GM19452 (cell line): ENCODE measurements at regions not wholly inside any gene's neighbourhood (a gene's known extent, or its start where the extent isn't known, plus 50 kb on each side); places are given as distances from the start of the nearest gene placed in this dataset.

Experiments used
- ATAC-seq: cut with Tn5 transposase; IDR thresholded peaks from one replicate; pipeline ENCODE4 v1.9.1; 2021; ENCODE audit not compliant: unreplicated experiment

DNA sequence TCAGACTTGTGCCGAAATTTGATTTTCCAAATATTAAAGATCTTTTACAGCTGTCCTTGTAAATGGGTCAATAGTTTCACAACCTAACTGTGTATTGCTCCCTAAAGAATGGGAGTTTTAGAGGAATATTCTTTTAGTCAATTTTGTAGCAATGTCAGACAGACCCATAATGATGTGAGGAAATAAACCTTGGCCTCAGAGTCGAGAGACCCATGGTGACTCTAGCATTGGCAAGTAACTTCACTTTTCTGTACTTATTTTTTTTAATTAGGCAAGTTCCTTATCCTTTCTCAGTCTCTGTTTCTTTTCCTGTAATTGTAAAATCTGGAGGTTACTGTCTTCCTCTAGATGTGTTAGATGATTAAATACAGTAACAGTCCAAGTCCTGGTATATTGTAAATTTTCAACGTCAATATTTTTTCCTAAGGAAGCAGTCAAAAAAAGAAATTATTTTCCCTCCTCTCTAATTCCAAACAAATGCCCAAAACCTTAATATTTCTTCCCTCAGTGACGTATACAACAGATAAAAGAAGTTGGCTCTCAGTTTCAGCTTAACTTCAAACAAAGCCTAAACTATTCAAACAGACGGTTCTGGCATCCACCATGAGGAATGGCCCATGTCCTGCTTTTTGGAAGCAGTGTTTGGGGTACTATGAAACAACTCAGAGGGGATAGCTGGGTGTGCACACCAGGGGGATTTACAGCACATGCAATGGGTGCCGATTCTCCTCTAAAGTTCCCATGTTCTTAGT lies 466.7 kb downstream of the TNS1 start:
- no peak for ATAC-seq

DNA sequence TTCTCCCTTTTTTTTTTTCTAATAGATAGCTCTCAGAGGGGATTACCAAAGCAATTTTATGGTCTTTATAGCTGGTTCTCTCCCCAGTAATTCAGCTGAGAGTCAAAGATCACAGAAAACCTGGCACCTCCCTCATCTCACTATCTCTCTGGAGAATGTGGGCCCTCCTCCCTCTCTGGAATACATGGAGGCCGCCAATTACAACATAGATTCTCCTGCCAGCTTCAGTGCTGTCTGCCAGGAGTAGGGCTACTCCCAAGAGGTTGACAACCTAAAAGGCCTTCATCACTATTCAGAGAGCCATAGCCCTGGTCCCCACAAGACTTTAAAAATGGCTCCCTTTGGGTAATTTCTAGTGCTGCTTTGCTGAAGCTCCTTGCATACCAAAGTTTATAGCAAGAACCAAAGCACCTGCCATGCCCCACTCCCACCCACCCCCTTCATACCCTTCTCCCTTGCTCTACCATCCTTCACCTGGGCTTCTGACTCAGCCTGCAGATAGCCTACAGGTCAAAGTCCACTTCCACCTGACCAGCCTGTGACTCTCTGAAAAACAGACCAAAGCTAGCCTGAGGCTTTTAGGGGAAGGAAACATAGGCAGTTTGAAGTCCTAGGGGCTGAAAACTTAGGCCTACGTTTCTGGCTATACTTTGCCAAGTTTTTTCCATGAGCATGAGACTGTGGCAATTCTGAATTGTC lies 472.3 kb downstream of the TNS1 start:
- no peak for ATAC-seq

DNA sequence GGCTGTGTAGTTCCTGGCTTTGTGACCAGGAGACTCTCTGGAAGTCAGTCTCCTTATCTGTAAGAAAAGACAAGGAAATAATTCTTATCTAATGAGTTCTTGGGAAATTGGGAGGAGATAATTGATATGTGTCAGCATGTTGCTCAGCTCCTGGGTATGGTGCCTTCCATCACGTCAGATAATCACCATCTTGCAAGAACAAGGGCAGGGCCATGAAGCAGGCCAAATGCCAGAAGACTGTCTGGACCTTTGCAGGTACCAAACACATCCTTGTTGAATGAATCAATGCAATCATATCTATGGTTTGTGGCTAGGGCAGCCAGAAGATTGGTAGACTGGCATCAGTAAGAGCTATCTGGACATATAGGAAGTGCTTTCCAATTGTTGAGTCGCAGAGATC lies 473.5 kb downstream of the TNS1 start:
- no peak for ATAC-seq

DNA sequence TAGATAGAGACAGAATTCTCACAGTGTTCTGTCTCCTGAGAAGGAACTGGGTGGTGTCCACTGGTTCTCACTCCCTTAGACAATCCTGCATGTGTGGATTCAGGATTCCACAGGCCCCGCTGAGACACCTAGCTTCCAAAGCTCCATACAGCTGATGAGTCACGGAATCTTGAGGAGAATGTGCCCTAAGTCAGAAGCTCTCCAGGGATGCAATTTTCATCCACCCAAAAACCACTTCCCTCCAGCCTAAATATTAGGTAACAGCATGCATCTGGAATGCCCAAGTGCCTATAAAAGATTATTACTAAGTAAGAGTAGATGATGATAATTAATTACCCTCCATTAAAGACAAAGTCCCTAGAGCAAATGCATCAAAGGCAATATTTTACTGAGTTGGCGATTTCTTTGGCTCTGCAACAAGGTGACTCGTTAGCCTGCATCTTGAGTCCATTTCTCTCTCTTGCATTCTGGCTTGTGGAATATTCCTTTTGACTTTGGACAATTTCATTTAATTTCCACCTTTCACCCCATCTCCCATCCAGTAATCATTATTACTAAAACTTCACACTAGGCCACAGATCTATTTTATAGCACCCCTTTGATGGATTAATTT lies 475.1 kb downstream of the TNS1 start:
- ATAC-seq, result no peak

DNA sequence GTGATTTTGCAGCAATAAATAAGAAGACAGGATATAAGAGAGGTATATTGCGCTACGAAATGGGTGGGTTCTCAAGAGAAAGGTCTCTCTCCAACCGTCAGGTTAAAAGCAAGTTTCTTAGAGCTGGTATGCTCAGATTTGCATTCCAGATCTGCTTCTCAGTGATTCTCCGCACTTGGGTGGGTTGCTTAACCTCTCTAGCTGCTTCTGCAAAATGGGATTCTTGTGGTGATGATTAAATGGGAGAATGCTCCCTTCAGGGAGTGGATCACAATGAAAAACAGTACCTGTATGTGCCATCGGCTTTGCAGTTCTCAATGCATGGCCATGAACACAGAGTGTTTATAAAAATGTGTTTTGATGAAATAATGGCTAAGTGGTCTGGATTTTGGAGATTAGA lies 477.7 kb downstream of the TNS1 start:
- ATAC-seq, result no peak

DNA sequence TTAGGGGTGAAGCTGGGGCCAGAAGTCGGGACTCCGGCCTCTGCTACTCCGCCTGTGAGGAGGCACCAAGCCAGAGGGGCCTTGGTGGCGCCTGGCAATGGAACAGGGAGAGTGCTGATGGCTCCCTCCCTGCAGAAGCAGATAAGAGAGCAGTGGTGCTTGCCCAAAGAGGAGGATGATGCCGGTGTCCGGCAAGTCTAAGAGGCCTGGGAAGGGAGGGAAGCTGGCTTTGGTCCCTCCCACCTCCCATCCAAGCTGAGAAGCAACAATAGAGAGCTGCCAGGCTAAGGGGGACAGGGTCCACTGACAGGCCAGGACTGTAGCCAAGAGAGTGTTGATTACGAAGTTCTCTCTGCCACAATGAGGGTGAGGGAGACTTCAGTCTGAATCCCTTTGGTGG lies 479.5 kb downstream of the TNS1 start:
- ATAC-seq, result no peak

DNA sequence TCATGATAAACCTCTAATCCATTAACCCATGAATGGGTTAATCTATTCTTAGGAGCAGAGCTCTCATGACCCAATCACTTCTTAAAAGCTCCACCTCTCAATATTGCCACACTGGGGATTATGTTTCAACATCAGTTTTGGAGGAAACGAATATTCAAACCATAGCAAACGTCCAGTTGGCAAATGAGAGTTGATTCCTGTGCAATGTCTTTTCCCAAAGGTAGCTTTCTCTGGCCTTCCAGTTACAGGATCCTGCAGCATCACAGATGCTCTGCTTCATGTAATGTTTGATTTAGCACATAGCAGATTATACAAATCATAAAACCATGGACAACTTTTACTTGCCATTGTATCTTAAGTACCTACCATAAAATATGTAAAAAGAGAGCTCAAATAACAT lies 481.0 kb downstream of the TNS1 start:
- no peak for ATAC-seq

DNA sequence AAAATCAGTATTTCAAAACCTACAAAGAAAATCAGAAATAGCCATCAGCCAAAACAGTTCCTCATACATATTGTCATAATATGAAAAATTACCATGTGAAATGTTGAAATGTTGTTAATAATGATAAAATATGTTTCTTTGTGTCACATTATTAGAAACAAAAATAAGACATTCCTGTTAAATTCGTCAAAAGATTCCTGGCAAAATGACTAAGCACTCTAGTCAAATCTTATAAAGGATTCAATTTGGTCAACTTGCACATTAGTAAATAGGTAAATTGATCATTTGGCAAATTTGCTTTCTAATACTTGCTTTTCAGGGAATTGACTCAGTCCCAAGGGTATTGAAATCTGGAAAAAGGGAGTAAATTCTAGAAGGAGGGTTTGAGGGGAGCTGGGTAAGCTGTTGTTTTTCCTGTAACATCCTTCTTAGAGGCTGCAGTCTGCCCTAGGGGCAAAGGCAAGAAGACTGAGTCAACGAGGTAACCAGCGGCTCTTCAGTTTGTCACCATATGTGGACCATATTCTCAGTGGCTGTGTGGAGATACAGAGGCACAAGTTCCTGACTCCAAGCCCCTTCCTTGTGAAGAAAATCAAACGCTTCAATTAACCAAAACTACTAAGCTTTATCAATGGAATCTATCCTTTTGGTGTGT lies 482.3 kb downstream of the TNS1 start:
- no peak for ATAC-seq

DNA sequence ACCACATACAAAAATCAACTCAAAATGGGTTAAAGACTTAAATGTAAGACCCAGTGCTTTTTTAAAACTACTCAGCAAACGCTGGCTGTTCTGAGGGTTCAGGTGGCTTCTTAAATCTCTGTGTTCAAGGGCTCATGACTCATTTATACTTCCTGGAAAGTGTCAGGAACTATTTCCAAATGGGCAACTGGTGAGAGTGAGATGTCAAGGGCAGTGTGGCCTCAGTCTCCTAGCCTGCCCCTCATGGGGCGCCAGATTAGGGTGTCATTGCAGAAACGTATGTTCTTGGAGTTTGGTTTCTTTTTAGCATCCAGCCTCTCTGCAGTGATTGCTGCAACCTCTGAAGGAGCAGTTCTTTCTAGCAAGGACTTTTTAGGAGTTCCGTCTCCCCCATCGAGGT lies 485.4 kb downstream of the TNS1 start:
- no peak for ATAC-seq

DNA sequence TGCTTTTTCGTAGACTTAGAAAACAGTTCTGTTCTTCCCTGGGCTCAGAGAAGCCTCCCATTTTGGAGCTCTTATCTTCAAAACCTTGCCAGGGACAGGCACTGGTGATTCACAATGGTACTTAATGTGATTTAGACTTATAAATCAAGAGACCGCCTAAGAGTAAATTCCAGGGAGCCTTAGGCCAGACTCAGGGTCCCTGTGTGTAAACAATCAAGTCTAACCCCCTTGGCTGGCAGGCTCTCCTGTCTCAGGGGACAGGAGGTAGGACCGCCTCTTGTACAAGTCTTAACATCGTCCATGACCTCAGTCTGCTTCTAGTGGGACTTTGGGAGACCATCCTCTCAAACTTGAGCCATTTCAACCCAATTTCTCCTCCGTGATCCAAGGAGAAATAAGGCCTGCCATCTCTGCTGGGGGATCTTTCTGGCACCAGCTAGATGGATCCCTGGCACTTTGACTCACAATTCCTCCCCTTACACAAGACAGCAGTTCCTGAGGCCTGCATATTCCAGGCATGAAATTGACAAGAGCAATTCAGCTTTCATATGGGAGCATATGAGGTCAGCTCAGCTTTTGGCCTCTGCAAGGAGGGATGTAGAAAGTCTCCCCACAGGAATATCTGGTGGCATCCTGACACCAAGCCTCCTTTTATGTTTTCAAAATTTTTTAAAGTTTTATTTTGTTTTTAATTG lies 487.0 kb downstream of the TNS1 start:
- no peak for ATAC-seq

DNA sequence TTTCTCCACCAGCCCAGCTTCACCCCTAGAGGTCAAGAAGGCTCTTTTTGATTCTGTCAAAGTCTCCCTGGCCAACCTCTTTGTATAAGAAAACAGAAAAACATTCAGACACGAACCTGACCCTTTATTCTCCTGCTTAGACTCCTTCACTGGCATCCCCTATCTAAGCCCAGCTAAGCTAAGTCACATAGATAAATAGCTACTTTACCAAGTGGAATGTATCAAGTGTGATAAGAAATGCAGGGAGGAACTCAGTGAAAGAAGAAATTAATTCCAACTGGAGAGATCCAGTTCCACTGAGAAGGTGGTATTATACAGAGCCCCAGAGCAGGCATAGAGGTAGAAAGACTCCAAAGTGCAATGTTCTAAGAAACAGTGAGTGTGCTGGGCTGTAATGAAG lies 489.5 kb downstream of the TNS1 start:
- ATAC-seq, result no peak

DNA sequence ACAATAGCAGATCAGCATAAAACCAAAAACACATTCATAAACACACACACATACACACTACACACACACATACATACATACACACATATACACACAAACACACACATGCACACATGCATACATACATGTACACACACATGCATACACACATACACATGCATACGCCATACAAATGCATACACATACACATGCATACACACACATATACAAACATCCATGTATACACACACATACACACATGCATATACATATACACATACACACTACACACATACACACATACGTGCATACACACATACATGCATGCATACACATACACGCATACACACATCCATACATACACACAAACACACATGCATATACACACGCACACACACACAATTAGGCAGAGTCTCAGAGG lies 490.1 kb downstream of the TNS1 start:
- no peak for ATAC-seq

DNA sequence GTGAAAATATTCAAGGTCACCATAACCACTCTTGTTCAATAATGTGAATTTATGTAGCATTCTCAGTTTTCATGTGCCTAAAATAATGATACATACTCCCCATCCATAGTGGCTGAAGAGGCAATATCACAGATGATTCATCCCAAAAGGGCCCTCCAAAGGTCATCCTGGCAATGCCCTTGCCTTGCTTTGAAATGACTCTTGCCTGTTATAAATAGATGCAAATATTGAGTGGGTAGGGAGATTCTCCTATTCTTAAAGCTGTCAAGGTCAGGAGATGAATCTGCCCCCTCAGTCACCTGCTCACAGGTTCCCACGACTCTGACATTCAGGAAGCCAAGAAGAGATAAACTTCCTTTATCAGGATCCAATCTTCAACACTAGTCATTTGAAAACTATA lies 490.5 kb downstream of the TNS1 start:
- ATAC-seq, result no peak

DNA sequence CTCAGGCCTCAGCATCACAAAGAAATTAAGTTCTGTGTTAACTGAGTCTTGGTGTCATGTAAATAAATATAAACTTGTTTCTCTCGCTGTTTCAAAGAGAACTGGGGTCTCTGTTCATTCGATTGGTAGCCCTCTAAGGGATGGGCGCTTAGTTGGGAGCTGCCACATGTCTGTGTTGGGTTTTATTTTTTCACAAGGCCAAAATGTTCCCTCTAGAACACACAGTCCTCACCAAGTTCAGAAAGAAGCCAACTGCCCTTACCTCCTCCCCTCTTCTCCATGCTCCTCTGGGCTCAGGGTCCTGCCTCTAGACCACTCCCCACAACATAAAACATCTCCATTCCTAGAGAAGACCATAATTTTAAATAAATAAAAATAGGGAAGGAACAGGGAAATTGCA lies 490.9 kb downstream of the TNS1 start:
- no peak for ATAC-seq

DNA sequence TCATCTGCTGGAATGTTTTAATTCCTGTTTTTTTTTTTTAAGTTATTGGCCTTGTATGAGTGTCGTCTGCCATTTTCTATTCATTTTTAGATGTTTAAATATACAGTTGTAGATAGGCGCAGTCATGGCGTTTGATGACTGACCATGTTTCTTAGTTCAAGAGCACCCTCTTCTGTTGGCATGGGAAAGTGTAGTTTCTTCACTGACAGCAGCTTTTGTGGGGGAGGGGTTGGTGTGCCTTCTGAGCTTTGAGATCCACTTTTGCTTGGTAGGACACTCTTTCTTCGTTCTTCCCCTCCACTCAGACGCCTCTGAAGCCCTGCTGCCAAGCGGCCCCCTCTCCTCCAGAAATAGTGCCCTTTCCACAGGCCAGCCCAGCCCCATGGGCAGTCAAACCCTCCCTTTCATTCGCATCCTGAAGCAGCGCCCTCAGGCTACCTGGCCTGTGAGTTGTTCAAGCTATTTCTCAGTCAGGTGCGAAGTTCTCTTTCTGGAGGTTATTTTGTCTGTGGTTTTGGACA lies 492.0 kb downstream of the TNS1 start:
- no peak for ATAC-seq

DNA sequence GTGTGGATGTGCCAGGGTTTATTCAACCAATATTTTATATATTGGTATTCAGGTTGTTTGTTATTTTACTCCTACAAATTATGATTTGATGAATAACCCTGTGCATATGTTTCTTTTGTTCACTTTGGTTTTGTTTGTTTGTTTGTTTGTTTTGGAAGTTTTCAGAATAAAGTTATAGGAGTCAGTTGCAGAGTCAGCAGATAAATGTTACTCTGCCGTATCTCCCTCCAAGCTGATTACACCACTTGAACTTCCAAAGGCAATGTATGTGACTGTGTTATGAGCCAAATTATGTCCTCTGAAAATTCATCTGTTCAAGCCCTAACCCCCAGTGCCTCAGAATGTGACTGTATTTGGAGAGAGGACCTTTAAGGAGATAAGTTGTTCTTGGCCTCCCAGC lies 497.5 kb downstream of the TNS1 start:
- no peak for ATAC-seq

DNA sequence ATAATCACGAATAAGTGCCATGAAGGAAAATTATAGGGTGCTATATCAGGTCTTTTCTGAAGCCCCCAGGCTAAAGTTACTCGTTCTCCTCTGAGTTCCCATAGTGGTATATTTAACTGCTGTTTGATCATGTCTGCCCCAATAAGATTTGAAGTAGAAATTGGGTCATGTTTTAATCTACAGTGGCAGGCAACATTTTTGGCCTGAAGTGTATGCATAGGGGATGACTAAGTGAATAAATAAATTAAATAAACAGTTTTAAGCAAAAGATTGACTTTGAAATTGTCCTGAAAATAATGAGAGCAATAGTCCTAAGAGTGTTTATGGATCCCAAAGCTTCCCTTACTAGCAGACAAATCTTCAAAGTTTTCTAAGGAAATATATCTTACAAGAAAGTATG lies 500.9 kb downstream of the TNS1 start:
- ATAC-seq, result no peak

DNA sequence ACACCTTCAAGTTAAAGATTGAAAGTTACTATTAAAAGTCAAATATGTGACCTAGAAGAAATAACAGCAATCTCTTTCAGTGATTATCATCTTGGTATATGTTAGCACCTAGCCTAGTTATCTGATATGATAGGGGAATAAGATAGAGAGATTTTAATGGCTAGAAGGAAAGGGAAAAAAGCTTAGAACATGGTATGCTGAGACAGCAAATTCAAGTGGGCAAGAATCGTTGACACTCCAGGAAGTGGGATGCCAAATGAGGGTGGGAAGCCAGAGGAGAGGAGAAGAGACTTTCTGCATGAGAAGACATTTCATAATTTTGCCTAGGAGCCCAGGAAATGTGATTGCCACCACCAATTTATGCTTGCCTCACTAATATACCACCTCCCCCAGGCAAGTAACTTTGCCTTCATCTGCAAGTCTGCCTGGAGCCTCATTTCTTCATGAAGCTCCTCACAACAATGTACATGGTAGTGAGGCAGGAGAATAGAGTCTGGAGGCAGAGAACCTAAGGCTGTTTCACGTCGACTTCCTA lies 504.9 kb downstream of the TNS1 start:
- ATAC-seq, result no peak

DNA sequence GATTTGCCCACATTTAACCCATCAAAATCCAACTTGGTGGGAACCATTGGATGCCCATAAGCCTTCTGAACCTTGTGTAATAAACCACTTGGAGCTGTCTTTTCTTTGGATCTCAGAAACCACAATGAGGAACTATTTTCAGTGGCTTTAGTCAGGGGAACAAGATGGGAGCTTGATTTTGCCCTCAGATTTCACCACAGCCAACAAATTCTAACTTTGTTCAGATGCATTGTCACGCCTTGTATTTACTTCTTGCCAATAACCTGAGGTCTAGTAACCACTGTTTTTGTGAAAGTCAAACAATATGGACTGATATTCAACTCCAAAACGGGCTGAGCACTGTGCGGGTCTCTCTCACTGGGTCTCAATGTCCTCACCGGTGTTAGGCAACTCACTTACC lies 508.2 kb downstream of the TNS1 start:
- no peak for ATAC-seq

DNA sequence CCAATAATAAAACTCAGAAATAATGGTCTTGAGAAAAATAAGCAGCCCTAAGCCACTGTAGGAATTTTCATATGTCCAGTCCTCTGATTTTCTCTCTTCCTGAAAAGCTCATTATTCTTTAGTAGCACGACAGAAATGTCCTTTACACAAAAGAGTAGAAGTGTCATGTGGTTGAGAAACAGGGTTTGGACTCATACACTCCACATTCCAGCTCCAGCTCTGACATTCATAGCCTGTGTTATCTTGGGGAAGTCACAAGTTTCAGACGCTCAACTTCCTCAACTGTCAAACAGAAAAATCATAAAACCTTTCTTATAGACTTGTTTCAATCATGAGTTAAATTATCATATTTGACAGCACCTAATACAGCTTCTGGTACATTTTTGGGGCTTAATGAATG lies 511.5 kb downstream of the TNS1 start:
- ATAC-seq, result no peak
